Activated T-helper 2 cell treated with anti-CD3 and anti-CD28 coated beads, Interferon-gamma antibody, Interleukin-2, Interleukin-4, amounts not matched to agents 10 μg/mL and 5 μg/mL and 100 μg/mL, durations not matched to agents 14 hours and 24 hours and 36 hours (primary cell): ENCODE measurements at regions not wholly inside any gene's neighbourhood (a gene's known extent, or its start where the extent isn't known, plus 50 kb on each side); places are given as distances from the start of the nearest gene placed in this dataset.

Source experiments
- DNase-seq: peaks from one replicate; pipeline ENCODE4 v3.0.0; 2021; ENCODE audit warnings: low spot score
- H3K27ac Mint-ChIP-seq: one replicate; pipeline ENCODE4 v1.8.0; 2021; ENCODE audit warnings: mixed read lengths
- H3K27me3 Mint-ChIP-seq: one replicate; pipeline ENCODE4 v1.8.0; 2021; ENCODE audit warnings: low read depth, mixed read lengths
- H3K36me3 Mint-ChIP-seq: one replicate; pipeline ENCODE4 v1.8.0; 2021; ENCODE audit warnings: low read depth, mixed read lengths
- H3K4me1 Mint-ChIP-seq: one replicate; pipeline ENCODE4 v1.8.0; 2021; ENCODE audit warnings: low read depth, mixed read lengths
- H3K4me3 Mint-ChIP-seq: one replicate; pipeline ENCODE4 v1.8.0; 2021; ENCODE audit warnings: low read depth, mild to moderate bottlenecking, moderate library complexity, mixed read lengths
- H3K9me3 Mint-ChIP-seq: one replicate; pipeline ENCODE4 v1.8.0; 2021; ENCODE audit warnings: mixed read lengths
- intact Hi-C: fragments of 100-400 bp; cut with micrococcal nuclease; formaldehyde crosslinking; loops from one replicate; pipeline ENCODE4 v1.15.1; 2023

GRCh38 chr16:74033441-74033995, 263.1 kb upstream of the PSMD7 start:
- Mint-ChIP-seq H3K4me1 (no peaks in the 10 kb centered on the region), H3K4me3 (no peak overlapping the region), H3K9me3 (no peaks in the 10 kb centered on the region), H3K36me3 (no peaks in the 10 kb centered on the region), H3K27ac (no peak overlapping the region), H3K27me3 (no peaks in the 10 kb centered on the region)
- intact Hi-C loops, result no loop called here
- no peak for DNase-seq

GRCh38 chr16:74031551-74031950, 265.1 kb upstream of the PSMD7 start:
- no peaks in the 10 kb centered on the region for H3K4me1 Mint-ChIP-seq
- no peak for DNase-seq
- no peaks in the 10 kb centered on the region for H3K36me3 Mint-ChIP-seq
- H3K27me3 Mint-ChIP-seq, result no peaks in the 10 kb centered on the region
- H3K4me3 Mint-ChIP-seq, result no peak overlapping the region
- no peaks in the 10 kb centered on the region for H3K9me3 Mint-ChIP-seq
- intact Hi-C loops, result no loop called here
- H3K27ac Mint-ChIP-seq, result no peak overlapping the region

- Mint-ChIP-seq H3K9me3 (no peaks in the 10 kb centered on the region), H3K4me1 (no peaks in the 10 kb centered on the region), H3K27ac (no peak overlapping the region), H3K36me3 (no peaks in the 10 kb centered on the region), H3K4me3 (no peak overlapping the region), H3K27me3 (no peaks in the 10 kb centered on the region)
- no peak for DNase-seq
- intact Hi-C loops, result no loop called here
Observed at GRCh38 chr16:74030000-74030706, 266.5 kb upstream of the PSMD7 start.

- no peaks in the 10 kb centered on the region for H3K9me3 Mint-ChIP-seq
- DNase-seq, result no peak
- H3K27ac Mint-ChIP-seq, result no peak overlapping the region
- no peaks in the 10 kb centered on the region for H3K4me1 Mint-ChIP-seq
- no peak overlapping the region for H3K4me3 Mint-ChIP-seq
- intact Hi-C loops, result no loop called here
- no peaks in the 10 kb centered on the region for H3K27me3 Mint-ChIP-seq
- H3K36me3 Mint-ChIP-seq, result no peaks in the 10 kb centered on the region
Observed at GRCh38 chr16:74029115-74029792, 267.4 kb upstream of the PSMD7 start.

- Mint-ChIP-seq H3K4me1 (no peaks in the 10 kb centered on the region), H3K4me3 (no peak overlapping the region), H3K27ac (no peak overlapping the region), H3K27me3 (no peaks in the 10 kb centered on the region), H3K36me3 (no peaks in the 10 kb centered on the region), H3K9me3 (no peaks in the 10 kb centered on the region)
- DNase-seq, result no peak
- intact Hi-C loops, result no loop called here
Observed at GRCh38 chr16:74026373-74027281, 270.0 kb upstream of the PSMD7 start.

- H3K4me1 Mint-ChIP-seq, result no peaks in the 10 kb centered on the region
- H3K36me3 Mint-ChIP-seq, result no peaks in the 10 kb centered on the region
- H3K27ac Mint-ChIP-seq, result no peak overlapping the region
Observed at GRCh38 chr16:74024953-74025352, 271.7 kb upstream of the PSMD7 start.

GRCh38 chr16:74020095-74020670, 276.4 kb upstream of the PSMD7 start:
- Mint-ChIP-seq H3K4me1 (no peaks in the 10 kb centered on the region), H3K27ac (no peak overlapping the region), H3K36me3 (no peaks in the 10 kb centered on the region), H3K9me3 (no peaks in the 10 kb centered on the region), H3K27me3 (no peaks in the 10 kb centered on the region), H3K4me3 (no peak overlapping the region)
- intact Hi-C loops, result no loop called here
- no peak for DNase-seq

More at GRCh38 chr16:74024953-74025352, 271.7 kb upstream of the PSMD7 start:
- Mint-ChIP-seq H3K9me3 (no peaks in the 10 kb centered on the region), H3K27me3 (no peaks in the 10 kb centered on the region), H3K4me3 (no peak overlapping the region)
- intact Hi-C loops, result no loop called here
- DNase-seq, result no peak

- H3K4me3 Mint-ChIP-seq, result no peak overlapping the region
- H3K9me3 Mint-ChIP-seq, result no peaks in the 10 kb centered on the region
- no peaks in the 10 kb centered on the region for H3K4me1 Mint-ChIP-seq
- no peak for DNase-seq
- no peak overlapping the region for H3K27ac Mint-ChIP-seq
- no peaks in the 10 kb centered on the region for H3K27me3 Mint-ChIP-seq
- intact Hi-C loops, result no loop called here
- no peaks in the 10 kb centered on the region for H3K36me3 Mint-ChIP-seq
Observed at GRCh38 chr16:74019612-74020011, 277.0 kb upstream of the PSMD7 start.

GRCh38 chr16:74015953-74016352, 280.7 kb upstream of the PSMD7 start:
- intact Hi-C loops, result no loop called here
- H3K4me3 Mint-ChIP-seq, result no peak overlapping the region

GRCh38 chr16:73998707-73999106, 297.9 kb upstream of the PSMD7 start:
- Mint-ChIP-seq H3K4me1 (no peaks in the 10 kb centered on the region), H3K36me3 (no peaks in the 10 kb centered on the region), H3K9me3 (peaks cover 13% of the 10 kb centered on the region), H3K27me3 (no peaks in the 10 kb centered on the region), H3K27ac (no peak overlapping the region), H3K4me3 (no peak overlapping the region)
- no peak for DNase-seq
- intact Hi-C loops, result no loop called here

More at GRCh38 chr16:74015953-74016352, 280.7 kb upstream of the PSMD7 start:
- Mint-ChIP-seq H3K36me3 (no peaks in the 10 kb centered on the region), H3K27me3 (no peaks in the 10 kb centered on the region), H3K4me1 (no peaks in the 10 kb centered on the region), H3K27ac (no peak overlapping the region), H3K9me3 (no peaks in the 10 kb centered on the region)
- DNase-seq, result no peak

GRCh38 chr16:73997971-73998370, 298.6 kb upstream of the PSMD7 start:
- Mint-ChIP-seq H3K27me3 (no peaks in the 10 kb centered on the region), H3K27ac (no peak overlapping the region), H3K9me3 (peaks cover 10% of the 10 kb centered on the region), H3K4me1 (no peaks in the 10 kb centered on the region), H3K36me3 (no peaks in the 10 kb centered on the region), H3K4me3 (no peak overlapping the region)
- intact Hi-C loops, result no loop called here
- no peak for DNase-seq

GRCh38 chr16:73997340-73997711, 299.3 kb upstream of the PSMD7 start:
- Mint-ChIP-seq H3K4me1 (no peaks in the 10 kb centered on the region), H3K27me3 (no peaks in the 10 kb centered on the region), H3K4me3 (no peak overlapping the region), H3K9me3 (peaks cover 7% of the 10 kb centered on the region), H3K36me3 (no peaks in the 10 kb centered on the region), H3K27ac (no peak overlapping the region)
- DNase-seq, result no peak
- intact Hi-C loops, result no loop called here
